Activated CD4-positive, CD25-positive, alpha-beta regulatory T cell treated with anti-CD3 and anti-CD28 coated beads, Interleukin-2, amount 50 U/mL, for 16 hours (primary cell): ENCODE measurements at regions not wholly inside any gene's neighbourhood (a gene's known extent, or its start where the extent isn't known, plus 50 kb on each side); places are given as distances from the start of the nearest gene placed in this dataset.

Source experiments
- DNase-seq: peaks from one replicate; pipeline ENCODE4 v3.0.0-alpha.2; 2020; ENCODE audit warnings: low read depth, low spot score

GRCh38 chr11:116093065-116093464 lies 588.9 kb upstream of the CADM1 start:
- no peak for DNase-seq

GRCh38 chr11:116086426-116086825 lies 582.2 kb upstream of the CADM1 start:
- no peak for DNase-seq

GRCh38 chr11:116085031-116085635 lies 580.9 kb upstream of the CADM1 start:
- no peak for DNase-seq

GRCh38 chr11:116084511-116084910 lies 580.3 kb upstream of the CADM1 start:
- no peak for DNase-seq

- no peak for DNase-seq
Observed at GRCh38 chr11:116082256-116082655, 578.0 kb upstream of the CADM1 start.

GRCh38 chr11:116079580-116079979 lies 575.4 kb upstream of the CADM1 start:
- no peak for DNase-seq

GRCh38 chr11:116078101-116078591 lies 573.9 kb upstream of the CADM1 start:
- DNase-seq: no peak

- DNase-seq: no peak
Observed at GRCh38 chr11:116077092-116077491, 572.9 kb upstream of the CADM1 start.

- no peak for DNase-seq
Observed at GRCh38 chr11:116073854-116074837, 569.9 kb upstream of the CADM1 start.

- DNase-seq: no peak
Observed at GRCh38 chr11:116072601-116073410, 568.6 kb upstream of the CADM1 start.

- no peak for DNase-seq
Observed at GRCh38 chr11:116072133-116072532, 567.9 kb upstream of the CADM1 start.

GRCh38 chr11:116071241-116071640 lies 567.0 kb upstream of the CADM1 start:
- DNase-seq: no peak

- no peak for DNase-seq
Observed at GRCh38 chr11:116070520-116070919, 566.3 kb upstream of the CADM1 start.

GRCh38 chr11:116066777-116067176 lies 562.6 kb upstream of the CADM1 start:
- DNase-seq: no peak

GRCh38 chr11:116065986-116066385 lies 561.8 kb upstream of the CADM1 start:
- DNase-seq: no peak

- no peak for DNase-seq
Observed at GRCh38 chr11:116065191-116065895, 561.1 kb upstream of the CADM1 start.

- no peak for DNase-seq
Observed at GRCh38 chr11:116062490-116063171, 558.4 kb upstream of the CADM1 start.

- DNase-seq: no peak
Observed at GRCh38 chr11:116062129-116062489, 557.9 kb upstream of the CADM1 start.

- DNase-seq: no peak
Observed at GRCh38 chr11:116061322-116061721, 557.1 kb upstream of the CADM1 start.

- no peak for DNase-seq
Observed at GRCh38 chr11:116059919-116060318, 555.7 kb upstream of the CADM1 start.

- DNase-seq: no peak
Observed at GRCh38 chr11:116057000-116057399, 552.8 kb upstream of the CADM1 start.
